B cell (primary cell): ENCODE measurements at regions not wholly inside any gene's neighbourhood (a gene's known extent, or its start where the extent isn't known, plus 50 kb on each side); places are given as distances from the start of the nearest gene placed in this dataset.

Experiments
- CTCF ChIP-seq: fragments of 200-600 bp; IDR thresholded peaks from one replicate; pipeline ENCODE4 v1.8.0; 2022; ENCODE audit warnings: antibody characterized with exemption, mild to moderate bottlenecking
- EZH2 ChIP-seq: IDR thresholded peaks from 2 replicates; pipeline ENCODE4 v1.6.1; 2012; ENCODE audit warnings: borderline replicate concordance, low read depth, mild to moderate bottlenecking, moderate library complexity, low read length; ENCODE audit not compliant: insufficient read depth, poor library complexity, severe bottlenecking

- TF ChIP-seq CTCF (no peak), EZH2 (no peak)
These were observed 850.7 kb downstream of the RNF144A start for GRCh38 chr2:7767902-7768301.
